Tibial nerve (tissue), 4 donors: ENCODE measurements at regions not wholly inside any gene's neighbourhood (a gene's known extent, or its start where the extent isn't known, plus 50 kb on each side); places are given as distances from the start of the nearest gene placed in this dataset.

Experiments
- DNase-seq, 2 donors: peaks; one replicate each; pipeline ENCODE4 v3.0.0-alpha.2; 2019; ENCODE audit warnings: low spot score in 2 of 2
- H3K27ac ChIP-seq, 4 donors: fragments of 200-600 bp; sonication (generic) in 3 of 4; one replicate each; pipeline ENCODE4 v1.5.1; 2017 to 2019; ENCODE audit warnings: mild to moderate bottlenecking in 1 of 4
- H3K27me3 ChIP-seq, 2 donors: fragments of 200-600 bp; sonication (generic) in 1 of 2; one replicate each; pipeline versions ENCODE4 v1.5.1 to v1.6.0; 2017 to 2019
- H3K36me3 ChIP-seq, 3 donors: fragments of 200-600 bp; sonication (generic); one replicate each; pipeline ENCODE4 v1.5.1; 2018 to 2019
- H3K4me1 ChIP-seq, 4 donors: fragments of 200-600 bp; sonication (generic) in 3 of 4; one replicate each; pipeline ENCODE4 v1.5.1; 2017 to 2019
- H3K4me3 ChIP-seq, 4 donors: fragments of 200-600 bp; sonication (generic) in 3 of 4; one replicate each; pipeline ENCODE4 v1.5.1; 2017 to 2019; ENCODE audit warnings: mild to moderate bottlenecking in 1 of 4, moderate library complexity in 1 of 4
- H3K9me3 ChIP-seq, 4 donors: fragments of 200-600 bp; sonication (generic) in 3 of 4; one replicate each; pipeline ENCODE4 v1.5.1; 2017 to 2019
- EP300 ChIP-seq, 2 donors: sonication (generic); formaldehyde crosslinking; IDR thresholded peaks; one replicate each; pipeline ENCODE4 v1.6.1; 2017; ENCODE audit warnings: antibody characterized with exemption in 2 of 2, mild to moderate bottlenecking in 1 of 2
- POLR2A ChIP-seq, 2 donors: fragments of 450-650 bp; IDR thresholded peaks; one replicate each; pipeline ENCODE4 v1.6.1; 2017; ENCODE audit warnings: antibody characterized with exemption in 2 of 2, mild to moderate bottlenecking in 2 of 2, moderate library complexity in 2 of 2
- WGBS, 2 donors: methylation state at CpG; one replicate each; pipeline ENCODE4 v1.1.5; 2018; 5-methylcytosine and 5-hydroxymethylcytosine counted together
- TF ChIP-seq, protein P1 (sequence below), 5 experiments: fragments of 200-600 bp in 3 of 5; fragments of 450-650 bp in 2 of 5; sonication (generic) in 3 of 5; IDR thresholded peaks; one replicate each; pipeline ENCODE4 v1.5.1; 2016 to 2019; ENCODE audit warnings: antibody characterized with exemption in 5 of 5, mild to moderate bottlenecking in 3 of 5, moderate library complexity in 2 of 5

DNA sequence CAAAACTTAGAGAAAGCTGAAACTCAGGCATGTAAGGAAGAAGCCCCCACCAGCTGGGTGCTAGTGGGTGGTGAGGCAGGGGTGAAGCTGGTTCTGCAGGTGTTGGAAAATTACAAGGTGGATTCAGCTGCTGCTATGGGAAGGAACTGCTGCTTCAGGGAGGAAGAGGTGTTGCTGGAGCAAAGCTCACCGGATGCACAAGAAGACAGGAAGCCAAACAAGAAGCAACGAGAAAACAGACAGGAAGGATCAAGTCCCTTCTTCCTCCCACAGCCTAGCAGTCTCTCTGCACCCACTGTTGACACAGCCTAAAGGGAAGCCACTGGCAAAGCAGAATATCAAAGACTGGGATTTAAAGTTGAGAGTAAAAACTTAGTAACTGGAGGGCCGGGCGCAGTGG is 100.2 kb upstream of the JADE1 start:
- H3K36me3 ChIP-seq = no peaks in the 10 kb centered on the region
- H3K27me3 ChIP-seq = no peaks in the 10 kb centered on the region
- TF ChIP-seq POLR2A (IDR thresholded peaks at IDR 0.05) (no peak), EP300 (IDR thresholded peaks at IDR 0.05) (no peak)
- TF ChIP-seq, protein P1, sequence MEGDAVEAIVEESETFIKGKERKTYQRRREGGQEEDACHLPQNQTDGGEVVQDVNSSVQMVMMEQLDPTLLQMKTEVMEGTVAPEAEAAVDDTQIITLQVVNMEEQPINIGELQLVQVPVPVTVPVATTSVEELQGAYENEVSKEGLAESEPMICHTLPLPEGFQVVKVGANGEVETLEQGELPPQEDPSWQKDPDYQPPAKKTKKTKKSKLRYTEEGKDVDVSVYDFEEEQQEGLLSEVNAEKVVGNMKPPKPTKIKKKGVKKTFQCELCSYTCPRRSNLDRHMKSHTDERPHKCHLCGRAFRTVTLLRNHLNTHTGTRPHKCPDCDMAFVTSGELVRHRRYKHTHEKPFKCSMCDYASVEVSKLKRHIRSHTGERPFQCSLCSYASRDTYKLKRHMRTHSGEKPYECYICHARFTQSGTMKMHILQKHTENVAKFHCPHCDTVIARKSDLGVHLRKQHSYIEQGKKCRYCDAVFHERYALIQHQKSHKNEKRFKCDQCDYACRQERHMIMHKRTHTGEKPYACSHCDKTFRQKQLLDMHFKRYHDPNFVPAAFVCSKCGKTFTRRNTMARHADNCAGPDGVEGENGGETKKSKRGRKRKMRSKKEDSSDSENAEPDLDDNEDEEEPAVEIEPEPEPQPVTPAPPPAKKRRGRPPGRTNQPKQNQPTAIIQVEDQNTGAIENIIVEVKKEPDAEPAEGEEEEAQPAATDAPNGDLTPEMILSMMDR (IDR thresholded peaks at IDR 0.05) = no peak
- no peak overlapping the region for H3K27ac ChIP-seq
- peaks cover 0 to 6% (median 0%) of the 10 kb centered on the region in 4 donors for H3K4me1 ChIP-seq
- 46 to 60% methylated on average over 4 of the region's 4 CpGs for WGBS, 2 donors
- no peak overlapping the region for H3K4me3 ChIP-seq
- DNase-seq = no peak
- H3K9me3 ChIP-seq = no peaks in the 10 kb centered on the region

DNA sequence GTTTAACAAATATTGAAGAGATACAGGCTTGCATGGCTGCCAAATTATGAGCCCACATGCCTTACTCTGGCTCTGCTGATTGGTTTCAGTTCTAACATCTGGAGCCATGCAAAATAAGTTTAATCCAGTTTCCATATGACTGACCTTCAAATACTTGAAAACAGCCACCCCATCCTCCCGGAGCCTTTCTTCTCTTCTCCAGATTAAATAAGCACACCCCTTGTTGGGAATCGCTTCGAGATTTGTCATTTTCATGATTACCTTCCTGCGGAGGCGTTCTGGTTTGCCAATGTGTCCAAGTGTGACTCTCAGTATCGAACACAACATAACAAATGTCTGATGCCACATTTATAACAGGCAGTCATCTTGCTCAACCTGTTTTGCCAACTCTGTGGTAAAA is 101.6 kb upstream of the JADE1 start:
- no peak for DNase-seq
- TF ChIP-seq, protein P1 (IDR thresholded peaks at IDR 0.05) = no peak
- TF ChIP-seq POLR2A (IDR thresholded peaks at IDR 0.05) = no peak
- TF ChIP-seq EP300 (IDR thresholded peaks at IDR 0.05) = no peak
- 53 to 57% methylated on average over 6 of the region's 6 CpGs for WGBS, 2 donors
- H3K9me3 ChIP-seq = no peaks in the 10 kb centered on the region
- no peaks in the 10 kb centered on the region for H3K36me3 ChIP-seq
- H3K27me3 ChIP-seq = no peaks in the 10 kb centered on the region
- H3K4me1 ChIP-seq = peaks cover 0 to 4% (median 0%) of the 10 kb centered on the region in 4 donors
- no peak overlapping the region for H3K27ac ChIP-seq
- H3K4me3 ChIP-seq = no peak overlapping the region

DNA sequence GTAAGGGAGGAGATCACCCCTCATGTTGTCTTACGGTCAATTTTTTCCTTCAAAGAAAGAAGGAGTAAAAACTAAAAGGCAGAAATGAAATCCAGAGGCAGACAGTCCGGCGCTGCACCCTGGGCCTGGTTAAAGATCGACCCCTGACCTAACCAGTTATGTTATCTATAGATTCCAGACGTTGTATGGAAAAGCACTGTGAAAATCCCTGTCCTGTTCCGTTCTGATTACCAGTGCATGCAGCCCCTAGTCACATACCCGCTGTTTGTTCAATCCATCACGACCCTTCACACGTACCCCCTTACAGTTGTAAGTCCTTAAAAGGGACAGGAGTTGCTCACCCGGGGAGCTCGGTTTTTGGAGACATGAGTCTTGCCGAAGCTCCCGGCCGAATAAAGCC is 105.6 kb upstream of the JADE1 start:
- 89 to 92% methylated on average over 14 of the region's 14 CpGs for WGBS, 2 donors
- H3K27ac ChIP-seq = no peak overlapping the region
- no peaks in the 10 kb centered on the region for H3K9me3 ChIP-seq
- TF ChIP-seq EP300 (IDR thresholded peaks at IDR 0.05) (no peak), POLR2A (IDR thresholded peaks at IDR 0.05) (no peak)
- TF ChIP-seq, protein P1 (IDR thresholded peaks at IDR 0.05) = no peak
- no peaks in the 10 kb centered on the region for H3K36me3 ChIP-seq
- no peak for DNase-seq
- no peaks in the 10 kb centered on the region for H3K4me1 ChIP-seq
- no peaks in the 10 kb centered on the region for H3K27me3 ChIP-seq
- H3K4me3 ChIP-seq = no peak overlapping the region

DNA sequence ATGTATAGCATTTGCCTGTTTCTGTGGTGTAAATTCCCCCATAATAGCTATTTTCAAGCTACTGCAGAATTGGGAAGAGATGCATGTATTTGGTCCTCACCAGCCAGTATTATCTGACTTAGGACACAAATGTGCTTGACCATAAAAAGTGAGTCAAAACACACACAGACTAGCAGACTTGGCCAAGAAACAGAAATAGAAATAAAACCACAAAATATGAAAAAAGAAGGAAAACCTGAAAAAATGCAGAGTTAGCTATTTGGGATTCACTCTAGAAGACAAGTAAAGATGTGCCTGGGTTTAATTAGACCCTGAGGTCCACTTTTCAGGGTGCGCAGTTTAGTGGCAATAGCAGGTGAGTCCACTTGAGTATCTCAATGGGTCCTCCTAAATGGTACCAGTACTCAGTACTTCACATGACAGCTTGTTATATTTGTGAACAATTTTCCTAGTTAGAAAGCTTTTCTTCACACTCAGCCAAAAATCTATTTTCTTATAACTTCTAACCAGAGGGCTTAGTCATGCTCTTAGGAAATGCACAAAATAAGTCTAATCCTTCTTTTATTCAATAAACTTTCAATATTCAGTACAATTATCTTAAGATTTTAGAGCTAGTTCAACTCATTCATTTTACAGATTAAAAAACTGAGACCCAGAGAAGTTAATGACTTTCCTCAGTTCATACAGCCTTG is 108.7 kb upstream of the JADE1 start:
- Histone ChIP-seq H3K36me3 (no peaks in the 10 kb centered on the region), H3K4me1 (no peaks in the 10 kb centered on the region), H3K9me3 (no peaks in the 10 kb centered on the region), H3K4me3 (no peak overlapping the region), H3K27ac (no peak overlapping the region), H3K27me3 (no peaks in the 10 kb centered on the region)
- TF ChIP-seq, protein P1 (IDR thresholded peaks at IDR 0.05) = no peak
- no peak for DNase-seq
- 96 to 100% methylated on average over 1 of the region's 1 CpG for WGBS, 2 donors

DNA sequence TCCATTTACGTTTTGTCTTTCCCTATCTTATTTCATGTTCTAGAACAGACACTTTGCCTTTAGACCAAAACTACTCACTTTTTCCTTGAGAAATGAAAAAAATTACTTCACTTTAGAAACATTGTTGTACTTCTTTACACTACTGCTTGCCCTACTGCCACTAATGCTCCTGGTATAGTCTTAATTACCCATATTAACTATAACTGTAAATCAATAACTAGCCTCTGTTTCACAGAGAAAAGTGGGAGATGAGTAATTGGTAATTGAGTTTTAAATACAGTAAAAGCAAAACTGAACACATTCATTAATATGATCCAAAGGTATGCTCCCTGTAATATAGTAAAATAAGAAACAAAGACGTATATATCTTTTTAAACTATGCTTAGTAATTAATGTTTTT is 111.1 kb upstream of the JADE1 start:
- Histone ChIP-seq H3K27ac (no peak overlapping the region), H3K27me3 (no peaks in the 10 kb centered on the region), H3K4me3 (no peak overlapping the region), H3K9me3 (peaks cover 0 to 2% (median 0%) of the 10 kb centered on the region in 4 donors), H3K4me1 (no peaks in the 10 kb centered on the region), H3K36me3 (no peaks in the 10 kb centered on the region)
- TF ChIP-seq EP300 (IDR thresholded peaks at IDR 0.05) = no peak
- TF ChIP-seq POLR2A (IDR thresholded peaks at IDR 0.05) = no peak
- TF ChIP-seq, protein P1 (IDR thresholded peaks at IDR 0.05) = no peak
- 76 to 79% methylated on average over 2 of the region's 2 CpGs for WGBS, 2 donors
- no peak for DNase-seq
